Stomach (tissue), 8 donors: ENCODE measurements at regions not wholly inside any gene's neighbourhood (a gene's known extent, or its start where the extent isn't known, plus 50 kb on each side); places are given as distances from the start of the nearest gene placed in this dataset.

Experiments used
- DNase-seq, 2 donors: peaks; one replicate each; pipeline versions ENCODE4 v3.0.0 to v3.0.0-alpha.2; 2013 to 2019
- H3K27ac ChIP-seq, 5 donors: fragments of 200-600 bp in 4 of 5; sonication (generic) in 4 of 5; one replicate each; pipeline ENCODE4 v1.5.1; 2013 to 2019; ENCODE audit warnings: mild to moderate bottlenecking in 1 of 5, moderate library complexity in 1 of 5
- H3K27me3 ChIP-seq, 3 donors: fragments of 200-600 bp; sonication (generic); one replicate each; pipeline ENCODE4 v1.5.1; 2017 to 2019; ENCODE audit warnings: mixed run types in 1 of 3
- H3K36me3 ChIP-seq, 4 donors: fragments of 200-600 bp; sonication (generic); 1 replicate in 3 of 4; 2 replicates in 1 of 4; pipeline ENCODE4 v1.5.1; 2016 to 2019
- H3K4me1 ChIP-seq, 4 donors: fragments of 200-600 bp; sonication (generic); one replicate each; pipeline ENCODE4 v1.5.1; 2016 to 2019
- H3K4me3 ChIP-seq, 4 donors: fragments of 200-600 bp; sonication (generic) in 3 of 4; one replicate each; pipeline ENCODE4 v1.5.1; 2016 to 2019; ENCODE audit warnings: mild to moderate bottlenecking in 1 of 4
- H3K9me3 ChIP-seq, 4 donors: fragments of 200-600 bp; sonication (generic); one replicate each; pipeline ENCODE4 v1.5.1; 2016 to 2019
- EP300 ChIP-seq: sonication (generic); formaldehyde crosslinking; IDR thresholded peaks from one replicate; pipeline ENCODE4 v1.6.1; 2017; ENCODE audit warnings: antibody characterized with exemption
- POLR2A ChIP-seq, 4 donors: fragments of 450-650 bp; IDR thresholded peaks; one replicate each; pipeline ENCODE4 v1.6.1; 2016; ENCODE audit warnings: antibody characterized with exemption in 4 of 4, control low read depth in 2 of 4, mild to moderate bottlenecking in 1 of 4, moderate library complexity in 1 of 4
- POLR2AphosphoS5 ChIP-seq, 3 donors: sonication (generic); formaldehyde crosslinking; IDR thresholded peaks; one replicate each; pipeline ENCODE4 v1.6.1; 2016; ENCODE audit warnings: antibody characterized with exemption in 3 of 3
- WGBS, 5 donors: extraction: QIAGEN DNeasy Blood & Tissue Kit in 3 of 5; methylation state at CpG; one replicate each; pipeline versions ENCODE4 v1.1.5 to v1.1.7; 2013 to 2018; 5-methylcytosine and 5-hydroxymethylcytosine counted together
- intact Hi-C: fragments of 100-400 bp; cut with DNase I; formaldehyde crosslinking; loops from one replicate; pipeline ENCODE4 v1.15.1; 2023; ENCODE audit warnings: low total_unique reads
- TF ChIP-seq, protein P1 (sequence below), 7 experiments: fragments of 450-650 bp in 4 of 7; fragments of 200-600 bp in 3 of 7; sonication (generic) in 3 of 7; IDR thresholded peaks; one replicate each; pipeline ENCODE4 v1.5.1; 2016 to 2019; ENCODE audit warnings: antibody characterized with exemption in 7 of 7, control low read depth in 2 of 7, mild to moderate bottlenecking in 1 of 7
- donor health status: healthy with polysubstance abuse.
- donor health status: Bipolar disorder and iron deficiency.
- donor health status: healthy.

GRCh38 chr3:81916890-81917289 is 155.4 kb upstream of the GBE1 start:
- H3K4me3 ChIP-seq = no peak overlapping the region
- TF ChIP-seq POLR2AphosphoS5 (IDR thresholded peaks at IDR 0.05) (no peak), EP300 (no peak), POLR2A (IDR thresholded peaks at IDR 0.05) (no peak)
- TF ChIP-seq, protein P1, sequence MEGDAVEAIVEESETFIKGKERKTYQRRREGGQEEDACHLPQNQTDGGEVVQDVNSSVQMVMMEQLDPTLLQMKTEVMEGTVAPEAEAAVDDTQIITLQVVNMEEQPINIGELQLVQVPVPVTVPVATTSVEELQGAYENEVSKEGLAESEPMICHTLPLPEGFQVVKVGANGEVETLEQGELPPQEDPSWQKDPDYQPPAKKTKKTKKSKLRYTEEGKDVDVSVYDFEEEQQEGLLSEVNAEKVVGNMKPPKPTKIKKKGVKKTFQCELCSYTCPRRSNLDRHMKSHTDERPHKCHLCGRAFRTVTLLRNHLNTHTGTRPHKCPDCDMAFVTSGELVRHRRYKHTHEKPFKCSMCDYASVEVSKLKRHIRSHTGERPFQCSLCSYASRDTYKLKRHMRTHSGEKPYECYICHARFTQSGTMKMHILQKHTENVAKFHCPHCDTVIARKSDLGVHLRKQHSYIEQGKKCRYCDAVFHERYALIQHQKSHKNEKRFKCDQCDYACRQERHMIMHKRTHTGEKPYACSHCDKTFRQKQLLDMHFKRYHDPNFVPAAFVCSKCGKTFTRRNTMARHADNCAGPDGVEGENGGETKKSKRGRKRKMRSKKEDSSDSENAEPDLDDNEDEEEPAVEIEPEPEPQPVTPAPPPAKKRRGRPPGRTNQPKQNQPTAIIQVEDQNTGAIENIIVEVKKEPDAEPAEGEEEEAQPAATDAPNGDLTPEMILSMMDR (IDR thresholded peaks at IDR 0.05) = no peak
- no peaks in the 10 kb centered on the region for H3K27me3 ChIP-seq
- no peaks in the 10 kb centered on the region for H3K9me3 ChIP-seq
- no peak overlapping the region for H3K27ac ChIP-seq
- H3K36me3 ChIP-seq = no peaks in the 10 kb centered on the region
- no peaks in the 10 kb centered on the region for H3K4me1 ChIP-seq
- no peak for DNase-seq
- intact Hi-C loops = no loop called here
- WGBS, 5 donors = 53 to 73% (median 58%) methylated on average over 1 of the region's 1 CpG

GRCh38 chr3:81913886-81914663 is 152.6 kb upstream of the GBE1 start:
- Histone ChIP-seq H3K27ac (no peak overlapping the region), H3K36me3 (no peaks in the 10 kb centered on the region), H3K4me1 (no peaks in the 10 kb centered on the region), H3K27me3 (no peaks in the 10 kb centered on the region), H3K4me3 (no peak overlapping the region), H3K9me3 (no peaks in the 10 kb centered on the region)
- no peak for TF ChIP-seq POLR2AphosphoS5 (IDR thresholded peaks at IDR 0.05)
- TF ChIP-seq EP300 = no peak
- intact Hi-C loops = no loop called here
- DNase-seq = no peak
- WGBS, 5 donors = 82 to 92% (median 90%) methylated on average over 1 of the region's 1 CpG

GRCh38 chr3:81911221-81911620 is 149.8 kb upstream of the GBE1 start:
- WGBS, 5 donors = 88 to 100% (median 95%) methylated on average over 2 of the region's 2 CpGs
- H3K4me3 ChIP-seq = no peak overlapping the region
- no peaks in the 10 kb centered on the region for H3K27me3 ChIP-seq
- H3K9me3 ChIP-seq = no peaks in the 10 kb centered on the region
- intact Hi-C loops = no loop called here
- no peak overlapping the region for H3K27ac ChIP-seq
- no peaks in the 10 kb centered on the region for H3K4me1 ChIP-seq
- TF ChIP-seq POLR2AphosphoS5 (IDR thresholded peaks at IDR 0.05) (no peak), POLR2A (IDR thresholded peaks at IDR 0.05) (no peak), EP300 (no peak)
- TF ChIP-seq, protein P1 (IDR thresholded peaks at IDR 0.05) = no peak
- H3K36me3 ChIP-seq = no peaks in the 10 kb centered on the region
- DNase-seq = peak in 1 of 2 donors; percentile 2

DNA sequence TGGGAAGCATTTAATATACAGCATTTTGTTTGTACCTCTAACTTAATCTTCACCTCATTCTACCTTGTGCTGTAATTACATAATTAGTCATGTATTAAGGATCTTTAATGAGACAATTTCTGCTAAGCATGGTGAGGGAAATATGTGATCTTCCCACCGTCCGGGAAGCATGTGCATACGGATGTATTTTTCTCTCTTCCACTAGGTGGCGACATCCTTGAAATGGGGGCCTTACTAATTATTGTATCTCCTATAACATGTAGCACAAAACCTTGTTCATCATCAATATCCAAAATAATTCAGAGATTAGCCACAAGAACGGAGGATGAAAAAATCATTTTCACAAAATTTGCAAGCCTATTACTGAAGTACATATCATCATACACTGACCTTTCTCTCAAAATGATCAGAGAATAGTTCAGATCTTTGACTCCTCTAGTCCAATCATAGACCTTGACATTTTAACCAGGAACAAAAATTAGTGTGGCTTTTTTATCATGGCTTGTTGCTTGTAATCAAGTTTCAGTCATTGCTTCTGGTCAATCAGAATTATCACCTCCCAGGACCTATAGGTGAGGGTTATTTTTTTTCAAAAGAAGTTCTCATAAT is 148.9 kb upstream of the GBE1 start:
- TF ChIP-seq, protein P1 (IDR thresholded peaks at IDR 0.05) = peak in 5 of 7 experiments; percentile 23 to 74 (median 58)
- TF ChIP-seq POLR2A (IDR thresholded peaks at IDR 0.05) = no peak
- intact Hi-C loops = no loop called here
- 10 to 18% (median 15%) methylated on average over 5 of the region's 5 CpGs for WGBS, 5 donors
- Histone ChIP-seq H3K9me3 (no peaks in the 10 kb centered on the region), H3K4me1 (no peaks in the 10 kb centered on the region), H3K27me3 (no peaks in the 10 kb centered on the region), H3K4me3 (no peak overlapping the region), H3K27ac (no peak overlapping the region), H3K36me3 (no peaks in the 10 kb centered on the region)
- peak in 1 of 2 donors; percentile 44 for DNase-seq

DNA sequence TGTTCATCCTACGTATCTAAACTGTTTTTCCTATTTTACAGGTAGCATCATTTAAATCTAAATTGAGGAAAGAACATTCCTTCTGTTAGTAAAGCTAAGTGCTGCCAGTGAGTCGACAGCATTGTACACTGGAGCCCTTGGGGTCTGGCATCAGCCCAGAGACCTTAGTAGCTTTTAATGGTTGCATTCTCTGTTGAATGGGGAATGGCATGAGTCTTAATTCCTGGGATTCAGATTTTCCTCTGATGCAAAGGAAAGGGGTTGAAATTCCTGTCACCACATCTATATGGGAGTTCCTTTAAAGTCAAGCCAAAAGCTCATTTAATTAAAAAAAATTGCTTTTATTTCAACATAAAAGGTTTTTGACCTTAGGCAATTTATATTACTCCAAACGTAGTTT is 148.4 kb upstream of the GBE1 start:
- Histone ChIP-seq H3K9me3 (no peaks in the 10 kb centered on the region), H3K4me1 (no peaks in the 10 kb centered on the region), H3K4me3 (no peak overlapping the region), H3K36me3 (no peaks in the 10 kb centered on the region), H3K27me3 (no peaks in the 10 kb centered on the region), H3K27ac (no peak overlapping the region)
- no peak for DNase-seq
- WGBS, 5 donors = 71 to 77% (median 74%) methylated on average over 3 of the region's 3 CpGs
- TF ChIP-seq EP300 (no peak), POLR2AphosphoS5 (IDR thresholded peaks at IDR 0.05) (no peak), POLR2A (IDR thresholded peaks at IDR 0.05) (no peak)
- TF ChIP-seq, protein P1 (IDR thresholded peaks at IDR 0.05) = no peak
- intact Hi-C loops = no loop called here
